ENCODE measurements at regions not wholly inside any gene's neighbourhood (a gene's known extent, or its start where the extent isn't known, plus 50 kb on each side); places are given as distances from the start of the nearest gene placed in this dataset.
"Not testable (repeated sequence)": the region's sequence is repeated elsewhere in the genome, so short reads cannot be mapped to it uniquely, and the experiment has no call there.

GRCh38 chr1:60503266-60503925 lies 429.8 kb upstream of the C1orf87 start:
- no peak for DNase-seq

- DNase-seq: no peak
Measured at GRCh38 chr1:60502506-60502905, 428.9 kb upstream of the C1orf87 start.

GRCh38 chr1:60489916-60490480 lies 416.4 kb upstream of the C1orf87 start:
- not testable (repeated sequence) for DNase-seq

GRCh38 chr1:60488847-60489246 lies 415.3 kb upstream of the C1orf87 start:
- DNase-seq: no peak

- DNase-seq: no peak
Measured at GRCh38 chr1:60487565-60488345, 414.2 kb upstream of the C1orf87 start.

- no peak for DNase-seq
Measured at GRCh38 chr1:60483509-60483908, 409.9 kb upstream of the C1orf87 start.

- DNase-seq: no peak
Measured at GRCh38 chr1:60470246-60470645, 396.7 kb upstream of the C1orf87 start.

- DNase-seq: no peak
Measured at GRCh38 chr1:60463786-60464185, 390.2 kb upstream of the C1orf87 start.

GRCh38 chr1:60463146-60463545 lies 389.6 kb upstream of the C1orf87 start:
- no peak for DNase-seq

GRCh38 chr1:60461925-60462595 lies 388.5 kb upstream of the C1orf87 start:
- no peak for DNase-seq

GRCh38 chr1:60458111-60458510 lies 384.5 kb upstream of the C1orf87 start:
- DNase-seq: no peak

GRCh38 chr1:60449876-60450275 lies 376.3 kb upstream of the C1orf87 start:
- DNase-seq: no peak

- no peak for DNase-seq
Measured at GRCh38 chr1:60448850-60449249, 375.3 kb upstream of the C1orf87 start.

- DNase-seq: no peak
Measured at GRCh38 chr1:60444680-60445079, 371.1 kb upstream of the C1orf87 start.

- DNase-seq: no peak
Measured at GRCh38 chr1:60436186-60436585, 362.6 kb upstream of the C1orf87 start.

GRCh38 chr1:60431593-60431992 lies 358.0 kb upstream of the C1orf87 start:
- no peak for DNase-seq

- DNase-seq: no peak
Measured at GRCh38 chr1:60430375-60430774, 356.8 kb upstream of the C1orf87 start.

- no peak for DNase-seq
Measured at GRCh38 chr1:60428127-60428526, 354.6 kb upstream of the C1orf87 start.

- no peak for DNase-seq
Measured at GRCh38 chr1:60427701-60428100, 354.1 kb upstream of the C1orf87 start.

GRCh38 chr1:60427194-60427593 lies 353.6 kb upstream of the C1orf87 start:
- DNase-seq: no peak

GRCh38 chr1:60425528-60425927 lies 352.0 kb upstream of the C1orf87 start:
- DNase-seq: no peak

GRCh38 chr1:60423146-60423780 lies 349.7 kb upstream of the C1orf87 start:
- no peak for DNase-seq

GRCh38 chr1:60421965-60422364 lies 348.4 kb upstream of the C1orf87 start:
- DNase-seq: no peak
